NCI-H69 (cell line): ENCODE measurements at regions not wholly inside any gene's neighbourhood (a gene's known extent, or its start where the extent isn't known, plus 50 kb on each side); places are given as distances from the start of the nearest gene placed in this dataset.
"Not testable (repeated sequence)": the region's sequence is repeated elsewhere in the genome, so short reads cannot be mapped to it uniquely, and the experiment has no call there.

ENCODE experiments used
- DNase-seq: peaks from one replicate; lab custom pipeline; 2025; lab: John Stamatoyannopoulos, UW

DNA sequence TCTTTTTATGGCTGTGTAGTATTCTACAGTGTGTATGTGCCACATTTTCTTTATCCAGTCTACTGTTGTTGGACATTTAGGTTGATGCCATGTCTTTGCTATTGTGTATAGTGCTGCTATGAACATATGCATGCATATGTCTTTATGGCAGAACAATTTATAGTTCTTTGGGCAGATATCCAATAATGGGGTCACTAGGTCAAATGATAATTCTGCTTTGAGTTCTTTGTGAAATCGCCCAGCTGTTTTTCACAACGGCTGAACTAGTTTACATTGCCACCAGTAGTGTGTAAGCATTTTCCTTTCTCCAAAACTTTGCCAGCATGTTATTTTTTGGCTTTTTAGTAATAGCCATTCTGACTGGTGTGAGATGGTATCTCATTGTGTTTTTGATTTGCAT, 214.8 kb upstream of the TMEM229A start:
- no peak for DNase-seq

DNA sequence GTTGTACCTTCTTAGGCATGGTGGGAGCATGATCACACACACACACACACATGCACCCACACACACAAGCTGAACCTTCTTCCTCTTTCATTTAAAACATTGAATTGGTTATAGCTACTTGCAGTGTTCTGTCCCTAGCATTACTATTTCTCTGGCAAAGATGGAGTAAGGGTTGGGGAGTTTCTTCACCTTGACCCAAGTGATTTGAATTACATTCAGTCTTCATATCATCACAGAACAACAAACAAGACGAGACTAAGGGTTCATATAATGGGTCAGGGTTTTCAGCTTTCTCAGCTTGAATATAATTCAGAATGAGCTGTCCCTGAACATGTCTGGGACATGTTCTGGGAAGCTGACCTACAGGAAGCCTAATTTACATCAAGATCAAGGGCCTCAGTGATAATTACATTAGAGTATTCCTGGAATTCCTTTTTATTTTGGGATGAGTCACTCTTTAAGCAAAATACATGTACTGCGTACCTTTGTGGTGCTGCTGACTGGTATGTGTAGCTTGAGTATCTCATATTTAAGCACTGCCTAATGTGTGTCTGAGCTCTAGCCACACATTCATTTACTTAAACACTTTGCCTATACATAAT, 213.5 kb upstream of the TMEM229A start:
- DNase-seq = no peak

- not testable (repeated sequence) for DNase-seq
Measured at GRCh38 chr7:124244469-124244868, 211.6 kb upstream of the TMEM229A start.

- DNase-seq = no peak
Measured at GRCh38 chr7:124219681-124220080, 186.8 kb upstream of the TMEM229A start.

DNA sequence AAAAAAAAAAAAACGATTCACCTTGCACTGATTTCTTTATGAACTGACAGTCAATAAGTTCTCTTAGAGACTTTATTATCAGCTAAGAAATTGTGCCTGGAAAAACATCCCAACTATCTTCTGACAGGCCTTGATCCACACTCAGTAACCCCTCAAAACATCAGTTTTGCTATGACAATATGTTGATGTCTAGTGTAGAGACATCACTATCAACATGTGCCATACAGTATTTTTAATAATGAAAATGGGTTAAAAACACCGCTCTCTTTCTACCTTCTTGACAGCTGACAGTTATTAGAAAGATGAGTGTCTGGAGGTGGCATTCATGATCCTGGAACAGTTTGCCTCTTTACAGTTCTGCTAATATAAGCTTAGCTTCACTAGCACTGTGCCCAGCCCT, 175.8 kb upstream of the TMEM229A start:
- DNase-seq = no peak

DNA sequence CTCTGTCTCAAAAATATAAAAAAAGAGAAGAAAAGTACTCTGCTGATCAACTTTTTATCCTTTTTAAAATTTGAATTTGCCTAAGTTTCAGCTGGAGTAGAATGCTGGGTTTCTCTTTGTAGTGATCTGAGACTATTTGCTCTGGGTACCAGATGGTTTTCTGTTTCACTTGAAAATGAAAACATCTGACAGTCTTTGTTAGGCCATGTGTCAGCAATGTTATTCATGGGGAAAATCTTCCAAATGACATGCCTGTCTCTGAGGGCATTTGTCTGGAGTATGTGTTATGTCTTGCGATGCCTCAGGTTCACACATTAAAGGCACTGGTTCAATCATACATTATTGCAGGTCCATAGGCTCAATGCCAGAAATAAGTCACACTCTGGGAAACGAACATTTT, 175.3 kb upstream of the TMEM229A start:
- peak; percentile 30 for DNase-seq

GRCh38 chr7:124205526-124205925, 172.7 kb upstream of the TMEM229A start:
- DNase-seq = peak; percentile 45

DNA sequence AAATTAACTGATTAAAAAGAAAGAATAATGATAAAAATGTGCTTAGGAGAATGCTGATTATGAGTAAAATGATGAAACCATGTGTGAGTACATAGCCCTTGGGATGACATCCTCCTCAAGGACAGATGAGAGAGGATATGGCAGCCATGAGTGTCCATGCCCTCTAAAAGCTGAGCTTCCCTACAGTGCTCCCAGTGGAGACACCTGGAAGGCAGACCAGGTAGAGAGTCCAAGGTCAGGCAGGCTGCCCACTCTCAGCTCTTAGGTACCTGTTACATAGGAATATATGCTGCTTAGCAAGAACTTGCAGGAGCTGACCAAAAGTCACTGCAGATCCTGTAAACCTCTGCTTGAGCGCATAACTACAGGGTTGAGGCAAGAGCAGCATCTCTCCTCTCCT, 169.7 kb upstream of the TMEM229A start:
- peak; percentile 6 for DNase-seq

DNA sequence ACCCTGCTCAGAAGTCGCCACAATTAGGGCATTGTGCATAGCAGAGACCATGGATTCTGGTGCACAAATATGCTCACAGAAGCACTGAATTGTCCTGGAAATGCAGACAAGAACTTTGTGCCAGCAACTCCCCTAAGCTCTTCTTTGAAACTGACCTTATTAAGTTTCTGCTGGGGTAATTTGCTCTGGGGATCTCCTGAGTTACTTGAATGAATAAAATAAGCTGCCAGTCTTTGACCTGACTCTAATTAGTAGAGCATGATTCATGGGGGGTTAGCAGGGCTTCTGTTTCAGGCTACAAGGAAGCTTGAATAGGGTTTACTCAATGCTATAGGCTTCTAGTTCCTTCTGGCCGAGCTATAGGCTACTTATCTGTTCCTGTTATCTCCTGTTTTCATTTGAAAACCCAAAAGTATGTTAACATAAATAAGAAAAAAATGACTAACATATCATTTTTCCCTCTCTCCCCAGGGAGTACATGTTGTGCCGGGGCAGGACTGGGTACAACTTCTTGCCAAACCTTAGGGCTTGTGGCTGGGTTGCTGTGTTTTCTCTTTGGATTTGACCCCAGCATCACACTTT, 169.0 kb upstream of the TMEM229A start:
- DNase-seq = peak; percentile 80

DNA sequence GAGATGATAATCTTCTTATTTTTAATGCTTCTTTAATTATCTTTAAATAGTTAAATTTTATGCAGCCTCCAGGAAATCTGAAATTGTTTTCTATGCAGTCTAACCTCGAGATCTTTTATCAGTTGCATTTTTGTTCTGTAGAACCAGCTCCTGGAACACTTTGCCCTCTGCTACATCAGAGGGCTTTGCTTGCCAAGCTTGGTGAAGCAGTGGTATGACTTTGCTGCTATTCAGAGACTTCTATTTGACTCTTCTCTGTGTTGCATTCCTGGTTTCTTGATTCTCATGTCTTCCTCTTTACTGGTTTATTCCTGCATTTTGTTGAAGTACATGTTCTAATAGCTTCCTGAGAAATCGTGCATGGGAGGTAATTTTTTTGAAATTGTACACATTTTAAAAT, 163.7 kb upstream of the TMEM229A start:
- peak; percentile 15 for DNase-seq

- no peak for DNase-seq
Measured at GRCh38 chr7:124192885-124193284, 160.0 kb upstream of the TMEM229A start.

DNA sequence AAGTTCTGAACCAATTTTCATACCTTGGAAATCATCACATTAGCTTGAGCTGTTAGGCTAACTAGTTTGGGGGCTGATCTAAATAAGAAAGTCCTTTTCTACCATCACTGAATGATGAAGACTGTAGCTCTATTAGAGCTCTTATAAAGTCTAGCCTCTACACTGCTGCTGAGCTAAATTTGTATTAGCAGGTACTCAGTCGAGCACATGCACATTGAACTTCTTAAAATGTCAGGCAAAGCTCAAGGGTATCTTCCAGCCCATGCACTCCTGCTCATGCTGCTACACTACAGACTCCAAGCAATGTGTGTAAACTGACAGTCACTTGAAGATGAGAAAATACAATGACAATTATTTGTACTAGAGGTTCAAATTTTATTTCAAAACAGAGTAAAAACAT, 158.8 kb upstream of the TMEM229A start:
- no peak for DNase-seq

DNA sequence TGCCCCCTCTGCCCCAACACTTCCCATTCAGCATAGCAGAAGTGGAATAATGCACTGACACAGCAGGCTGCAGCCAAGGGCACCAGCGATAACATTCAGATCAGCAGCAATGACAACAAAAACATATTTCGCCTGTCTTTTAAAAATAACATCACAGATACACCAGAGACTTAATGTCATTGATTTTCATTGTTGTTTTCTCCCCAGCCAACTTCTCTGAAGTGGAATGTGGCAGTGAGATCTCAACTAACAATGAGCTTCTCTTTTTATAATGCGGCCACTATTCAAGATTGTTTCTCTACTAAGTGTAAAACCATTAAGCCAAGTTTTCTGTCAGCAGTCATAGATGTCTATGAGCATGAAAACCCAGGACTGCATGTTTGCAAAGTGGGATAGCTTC, 158.2 kb upstream of the TMEM229A start:
- DNase-seq = no peak

DNA sequence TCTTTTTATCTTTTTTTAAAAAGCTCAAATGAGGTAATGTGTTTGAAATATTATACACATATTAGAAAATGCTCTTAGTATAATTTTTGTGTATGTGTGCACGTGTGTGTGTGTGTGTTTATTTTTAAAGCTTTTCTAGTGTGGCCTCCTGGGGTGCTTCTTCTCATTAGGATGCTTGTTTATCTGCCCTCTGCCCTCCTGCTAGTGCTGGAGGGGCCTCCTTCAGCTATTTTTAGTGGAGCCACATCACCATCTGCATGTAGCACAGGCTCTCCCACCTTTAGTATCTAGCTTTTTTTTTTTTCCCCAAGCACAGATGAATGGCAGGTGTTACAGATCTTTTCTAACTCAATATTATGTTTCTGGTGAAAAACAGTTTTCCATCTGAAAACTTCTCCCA, 155.7 kb upstream of the TMEM229A start:
- peak; percentile 45 for DNase-seq

DNA sequence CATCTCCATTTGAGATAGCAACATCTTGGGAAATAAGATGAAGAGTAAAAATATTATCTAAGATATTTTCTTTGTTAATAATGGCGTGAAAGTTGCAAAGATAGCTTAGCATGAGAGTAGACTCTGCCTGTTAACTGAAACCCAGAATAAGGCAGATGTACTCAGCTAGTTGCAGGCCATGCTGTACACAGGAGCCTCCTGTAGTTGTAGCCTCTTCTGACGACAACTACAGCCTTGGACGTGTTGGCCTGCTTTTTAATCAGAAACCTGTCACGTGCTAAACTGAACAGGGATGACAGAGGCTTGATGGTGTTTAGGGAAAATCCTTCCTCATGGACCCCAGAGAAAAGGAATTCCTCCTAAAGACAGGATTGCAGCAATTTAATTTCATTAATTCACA, 155.1 kb upstream of the TMEM229A start:
- no peak for DNase-seq

DNA sequence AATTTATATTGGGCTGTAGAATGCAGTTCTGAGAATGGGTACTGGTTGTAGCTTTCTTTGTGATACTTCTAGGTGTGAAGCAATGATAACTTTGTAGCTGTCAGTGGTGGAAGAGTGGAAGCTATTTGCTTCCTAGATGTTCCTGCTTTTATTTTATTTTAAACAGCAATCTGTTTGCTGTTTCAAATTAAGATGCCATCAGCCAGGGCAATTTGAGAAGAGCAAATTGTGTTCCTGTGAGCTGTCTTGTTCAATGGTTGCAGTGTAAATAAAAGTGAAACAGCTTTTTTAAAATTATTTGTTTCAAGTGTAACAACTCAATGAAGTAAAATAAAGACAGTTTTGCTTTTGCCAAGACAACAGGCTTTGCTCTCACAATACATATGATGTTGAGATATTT, 150.8 kb upstream of the TMEM229A start:
- DNase-seq = no peak

DNA sequence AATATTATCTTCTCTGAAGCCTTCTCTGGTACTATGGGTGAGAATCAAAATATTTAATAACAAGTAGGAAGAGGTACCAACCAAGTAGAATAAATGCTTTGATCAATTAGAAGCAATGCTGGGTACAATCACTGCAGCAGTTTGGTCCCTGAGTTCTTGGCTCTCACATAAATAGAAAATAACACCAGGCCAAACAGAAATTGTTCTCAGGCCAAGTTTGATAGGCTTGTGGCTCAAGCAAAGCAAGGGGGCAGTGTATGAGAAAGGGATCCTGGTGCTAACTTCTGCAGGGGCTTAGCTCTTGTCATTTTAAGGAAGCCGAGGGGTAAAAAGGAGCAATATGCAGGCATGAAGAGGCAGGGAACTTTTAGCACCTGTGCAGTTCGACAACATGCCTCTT, 146.8 kb upstream of the TMEM229A start:
- DNase-seq = no peak

GRCh38 chr7:124177891-124178290, 145.0 kb upstream of the TMEM229A start:
- DNase-seq = no peak

GRCh38 chr7:124171812-124172211, 138.9 kb upstream of the TMEM229A start:
- not testable (repeated sequence) for DNase-seq

DNA sequence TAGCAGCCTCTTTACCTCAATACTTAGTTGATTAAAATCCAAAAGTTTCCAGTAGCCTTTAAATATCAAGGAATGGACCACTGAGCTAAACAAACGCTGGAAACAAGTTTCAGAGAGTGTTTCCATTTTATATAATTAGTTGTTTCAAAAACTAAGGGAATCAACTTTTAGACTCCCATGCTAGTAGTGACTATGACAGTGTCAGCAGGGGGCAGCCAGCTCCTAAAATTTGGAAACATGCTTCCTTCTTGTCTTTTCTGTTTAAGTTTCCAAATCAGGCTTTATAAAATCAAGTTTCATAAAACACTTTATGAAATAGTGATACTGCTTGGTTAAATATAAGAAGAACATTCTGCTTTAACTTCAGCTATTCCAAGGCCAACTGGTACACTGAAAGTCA, 138.2 kb upstream of the TMEM229A start:
- DNase-seq = peak; percentile 41

- no peak for DNase-seq
Measured at GRCh38 chr7:124168616-124169015, 135.7 kb upstream of the TMEM229A start.

- DNase-seq = no peak
Measured at GRCh38 chr7:124162667-124163066, 129.8 kb upstream of the TMEM229A start.

GRCh38 chr7:124155432-124156022, 122.7 kb upstream of the TMEM229A start:
- peak; percentile 71 for DNase-seq
